Ectodermal cell (in vitro differentiated cells): ENCODE measurements at regions not wholly inside any gene's neighbourhood (a gene's known extent, or its start where the extent isn't known, plus 50 kb on each side); places are given as distances from the start of the nearest gene placed in this dataset.
"Not testable (repeated sequence)": the region's sequence is repeated elsewhere in the genome, so short reads cannot be mapped to it uniquely, and the experiment has no call there.

ENCODE experiments used
- H3K27ac ChIP-seq: 2 replicates; pipeline ENCODE4 v1.7.0; 2013; ENCODE audit warnings: mild to moderate bottlenecking, low read depth, low read length; ENCODE audit not compliant: insufficient read depth, poor library complexity, severe bottlenecking
- H3K27me3 ChIP-seq: 2 replicates; pipeline ENCODE4 v1.7.0; 2013; ENCODE audit warnings: mild to moderate bottlenecking, low read length; ENCODE audit not compliant: insufficient read depth, control insufficient read depth, poor library complexity, severe bottlenecking
- H3K36me3 ChIP-seq: one replicate; pipeline ENCODE4 v1.7.0; 2013; ENCODE audit warnings: low read length; ENCODE audit not compliant: control insufficient read depth, insufficient read depth
- H3K4me1 ChIP-seq: one replicate; pipeline ENCODE4 v1.7.0; 2013; ENCODE audit warnings: low read length; ENCODE audit not compliant: control insufficient read depth, insufficient read depth
- H3K4me3 ChIP-seq: 2 replicates; pipeline ENCODE4 v1.7.0; 2013; ENCODE audit warnings: low read depth, low read length, control low read depth; ENCODE audit not compliant: insufficient read depth
- H3K9me3 ChIP-seq: 2 replicates; pipeline ENCODE4 v1.7.0; 2013; ENCODE audit warnings: mild to moderate bottlenecking, low read length, moderate library complexity; ENCODE audit not compliant: control insufficient read depth
- WGBS, 2 experiments: methylation state at CpG; one replicate each; pipeline ENCODE4 v1.1.7; 2013; ENCODE audit warnings: missing lambda C conversion rate in 2 of 2; 5-methylcytosine and 5-hydroxymethylcytosine counted together

DNA sequence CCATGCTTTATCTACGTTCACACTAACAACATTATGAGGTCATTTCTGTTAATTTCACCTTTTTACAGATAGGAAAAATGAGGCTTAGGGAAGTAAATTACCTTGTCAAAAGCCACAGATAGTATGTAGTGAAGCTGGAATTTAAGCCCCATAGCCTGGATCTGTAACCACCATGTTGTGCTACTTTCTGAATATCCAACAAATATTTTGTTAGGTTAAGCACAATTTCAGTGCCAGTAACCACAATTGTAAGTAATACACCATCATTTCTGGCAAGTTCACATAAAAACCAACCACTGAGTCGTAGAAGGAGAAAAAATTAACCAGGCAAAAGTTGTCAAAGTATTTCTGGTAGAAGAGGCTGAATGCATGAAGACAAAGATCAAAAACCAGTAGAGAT, 593.1 kb upstream of the CAMK1G start:
- Histone ChIP-seq H3K9me3 (no peaks in the 10 kb centered on the region), H3K4me3 (no peak overlapping the region), H3K27ac (no peak overlapping the region), H3K4me1 (no peaks in the 10 kb centered on the region), H3K36me3 (no peaks in the 10 kb centered on the region), H3K27me3 (no peaks in the 10 kb centered on the region)
- WGBS, 2 experiments, result 86% methylated on average over 1 to 2 of the region's 2 CpGs

GRCh38 chr1:208997053-208997452, 586.5 kb upstream of the CAMK1G start:
- not testable (repeated sequence) for H3K4me1 ChIP-seq, H3K36me3 ChIP-seq, H3K27ac ChIP-seq, H3K4me3 ChIP-seq, H3K27me3 ChIP-seq, H3K9me3 ChIP-seq
- WGBS, 2 experiments, result 79 to 100% methylated on average over 1 to 2 of the region's 2 CpGs

DNA sequence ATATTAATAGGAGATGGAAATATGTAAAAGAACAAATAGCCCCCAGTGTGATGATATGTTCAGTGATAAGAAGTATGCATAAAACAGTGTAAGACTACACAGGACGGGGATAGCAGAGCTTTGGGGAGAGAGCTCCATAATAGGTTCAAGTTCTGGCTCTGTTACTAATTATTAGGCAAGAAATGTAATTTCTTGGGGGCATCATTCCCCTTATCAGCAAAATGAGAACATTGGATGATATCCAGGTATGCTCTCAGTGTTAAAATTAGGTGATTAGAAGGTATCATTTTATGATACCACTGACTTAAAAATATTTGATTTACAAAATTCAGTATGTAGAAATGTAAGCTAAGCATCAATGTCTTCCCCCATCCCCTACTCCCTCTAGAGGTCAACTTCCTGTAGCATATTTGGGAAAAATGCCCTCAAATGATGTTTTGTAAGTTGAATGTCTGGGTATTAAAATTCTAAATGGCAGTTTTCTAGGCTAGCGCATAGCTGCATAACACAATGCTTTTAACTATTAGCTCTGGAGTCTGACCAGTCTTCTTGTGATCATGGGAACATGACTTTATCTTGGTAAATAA, 585.7 kb upstream of the CAMK1G start:
- H3K4me1 ChIP-seq, result no peaks in the 10 kb centered on the region
- WGBS, 2 experiments, result 82 to 85% methylated on average over 2 of the region's 2 CpGs
- no peaks in the 10 kb centered on the region for H3K9me3 ChIP-seq
- no peaks in the 10 kb centered on the region for H3K27me3 ChIP-seq
- no peak overlapping the region for H3K27ac ChIP-seq
- H3K4me3 ChIP-seq, result no peak overlapping the region
- no peaks in the 10 kb centered on the region for H3K36me3 ChIP-seq

GRCh38 chr1:209008586-209008985, 574.9 kb upstream of the CAMK1G start:
- Histone ChIP-seq H3K27me3 (no peaks in the 10 kb centered on the region), H3K27ac (no peak overlapping the region), H3K36me3 (no peaks in the 10 kb centered on the region), H3K9me3 (no peaks in the 10 kb centered on the region), H3K4me3 (no peak overlapping the region), H3K4me1 (peaks cover 3% of the 10 kb centered on the region)
- WGBS, 2 experiments, result 96 to 100% methylated on average over 1 of the region's 1 CpG

DNA sequence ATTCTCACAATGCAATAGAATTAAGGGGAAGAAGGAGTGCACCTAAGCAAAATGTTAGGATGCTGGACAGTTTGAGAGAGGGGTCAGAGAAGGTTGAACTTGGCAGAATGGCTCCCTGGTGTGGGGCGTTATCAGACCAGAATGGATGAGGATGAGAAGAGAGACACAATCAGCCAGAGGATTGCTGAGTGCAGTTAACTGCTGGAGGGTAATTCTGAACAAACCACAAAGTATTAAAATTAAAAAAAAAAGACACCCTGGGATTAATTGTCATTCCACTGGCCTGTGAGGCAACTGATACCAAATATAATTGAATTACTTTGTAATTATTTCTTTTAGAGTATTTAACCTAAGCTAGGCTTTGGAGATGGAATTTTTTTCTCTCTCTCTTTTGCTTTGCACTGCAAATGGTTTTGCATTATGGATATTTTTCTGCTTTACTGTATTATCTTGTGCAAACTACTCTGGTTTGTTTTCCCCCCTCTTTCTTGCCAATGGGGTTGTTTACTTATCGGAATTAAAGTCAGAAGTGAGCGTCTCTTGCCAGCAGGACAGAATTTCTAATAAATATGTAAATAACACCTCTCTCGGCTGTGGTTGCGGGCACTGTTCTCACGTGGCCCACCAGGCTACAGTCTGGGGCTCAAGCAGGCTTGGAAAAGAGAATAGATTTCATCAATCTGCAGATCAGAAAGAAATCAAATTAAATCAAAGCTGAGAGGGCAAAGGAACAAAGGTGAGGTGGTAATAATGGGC, 572.9 kb upstream of the CAMK1G start:
- no peaks in the 10 kb centered on the region for H3K27me3 ChIP-seq
- 89 to 92% methylated on average over 6 of the region's 6 CpGs for WGBS, 2 experiments
- no peaks in the 10 kb centered on the region for H3K9me3 ChIP-seq
- peaks cover 3% of the 10 kb centered on the region for H3K4me1 ChIP-seq
- H3K4me3 ChIP-seq, result no peak overlapping the region
- no peaks in the 10 kb centered on the region for H3K36me3 ChIP-seq
- no peak overlapping the region for H3K27ac ChIP-seq

DNA sequence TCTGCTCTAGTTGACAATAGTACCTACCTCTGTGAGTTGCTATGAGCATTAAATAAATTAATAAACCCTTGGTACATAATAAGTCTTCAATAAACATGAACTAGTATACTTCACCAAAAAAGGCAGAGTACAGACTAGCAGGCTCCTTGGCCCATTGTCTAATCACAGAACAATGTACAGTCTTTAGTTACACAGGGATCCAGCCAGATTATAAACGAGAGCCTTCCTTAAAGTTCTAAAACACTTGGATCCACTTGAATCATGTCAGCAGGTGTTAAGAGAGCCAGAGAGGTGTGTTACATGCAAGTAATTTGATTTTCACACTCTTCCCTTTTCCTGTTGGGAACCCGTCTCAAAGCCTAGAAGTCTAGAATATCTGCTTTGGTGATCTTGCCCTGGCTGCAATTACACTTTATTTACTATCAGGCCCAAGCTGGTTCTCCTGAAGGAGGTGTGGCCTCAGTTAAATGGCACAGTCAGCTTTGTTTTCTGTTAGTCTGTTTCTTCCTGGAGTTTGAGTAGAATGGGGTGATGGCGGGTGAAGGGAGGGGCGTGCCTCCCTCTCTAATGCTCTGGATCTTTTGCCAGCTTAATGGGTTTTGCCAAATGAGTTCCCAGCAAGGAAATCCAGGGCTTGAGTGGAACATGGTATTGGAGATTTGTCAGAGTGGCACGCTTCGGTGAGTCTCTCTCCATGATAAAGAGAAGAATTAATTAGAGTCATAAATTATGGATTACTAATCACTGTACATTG, 570.9 kb upstream of the CAMK1G start:
- no peak overlapping the region for H3K27ac ChIP-seq
- 93% methylated on average over 4 to 6 of the region's 6 CpGs for WGBS, 2 experiments
- no peaks in the 10 kb centered on the region for H3K27me3 ChIP-seq
- H3K4me1 ChIP-seq, result peaks cover 3% of the 10 kb centered on the region
- no peak overlapping the region for H3K4me3 ChIP-seq
- no peaks in the 10 kb centered on the region for H3K9me3 ChIP-seq
- H3K36me3 ChIP-seq, result no peaks in the 10 kb centered on the region

GRCh38 chr1:209015092-209015491, 568.4 kb upstream of the CAMK1G start:
- Histone ChIP-seq H3K4me1 (peaks cover 3% of the 10 kb centered on the region), H3K4me3 (no peak overlapping the region), H3K27me3 (no peaks in the 10 kb centered on the region), H3K36me3 (no peaks in the 10 kb centered on the region), H3K27ac (no peak overlapping the region), H3K9me3 (no peaks in the 10 kb centered on the region)

GRCh38 chr1:209021622-209022021, 561.9 kb upstream of the CAMK1G start:
- no peaks in the 10 kb centered on the region for H3K9me3 ChIP-seq
- H3K27ac ChIP-seq, result no peak overlapping the region
- no peaks in the 10 kb centered on the region for H3K36me3 ChIP-seq
- H3K4me3 ChIP-seq, result no peak overlapping the region
- H3K27me3 ChIP-seq, result no peaks in the 10 kb centered on the region
- H3K4me1 ChIP-seq, result no peaks in the 10 kb centered on the region

- Histone ChIP-seq H3K9me3 (no peaks in the 10 kb centered on the region), H3K4me3 (no peak overlapping the region), H3K27me3 (no peaks in the 10 kb centered on the region), H3K36me3 (no peaks in the 10 kb centered on the region), H3K4me1 (no peaks in the 10 kb centered on the region), H3K27ac (no peak overlapping the region)
- 87 to 91% methylated on average over 2 of the region's 2 CpGs for WGBS, 2 experiments
These were observed 559.7 kb upstream of the CAMK1G start for GRCh38 chr1:209023790-209024189.

DNA sequence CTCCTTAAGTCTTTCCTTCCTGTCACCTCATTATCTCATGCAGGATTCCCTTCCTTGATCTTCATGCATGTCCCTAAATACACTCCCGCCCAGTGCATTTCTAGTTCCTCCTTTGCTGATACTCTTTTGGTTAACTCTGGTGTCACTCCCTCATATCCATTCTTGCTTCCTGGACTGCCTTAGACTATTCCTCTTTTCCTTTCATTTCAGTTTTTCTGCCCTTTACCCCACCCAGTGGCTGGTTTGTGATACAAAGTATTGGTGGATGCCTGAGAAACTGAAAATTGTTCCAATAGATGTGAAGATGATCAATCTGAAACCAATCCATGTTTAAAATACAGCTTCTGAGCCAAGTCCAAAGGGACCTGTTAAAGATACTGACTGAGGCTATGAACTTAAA, 553.8 kb upstream of the CAMK1G start:
- Histone ChIP-seq H3K9me3 (no peaks in the 10 kb centered on the region), H3K27me3 (no peaks in the 10 kb centered on the region), H3K27ac (no peak overlapping the region), H3K4me1 (no peaks in the 10 kb centered on the region), H3K4me3 (no peak overlapping the region), H3K36me3 (no peaks in the 10 kb centered on the region)
- whole genome bisulfite sequencing, 2 experiments, result 80 to 92% methylated on average over 1 of the region's 1 CpG
